ENCODE measurements at regions not wholly inside any gene's neighbourhood (a gene's known extent, or its start where the extent isn't known, plus 50 kb on each side); places are given as distances from the start of the nearest gene placed in this dataset.
A peak's percentile ranks its signal among the peaks of the same experiment; 100 is the strongest.

GRCh38 chr1:224846119-224846907, 83.2 kb upstream of the DNAH14 start:
- no peak for DNase-seq (ENCODE audit: low spot score)

GRCh38 chr1:224850446-224850845, 79.0 kb upstream of the DNAH14 start:
- DNase-seq (ENCODE audit: low spot score): no peak

GRCh38 chr1:224851210-224851847, 78.1 kb upstream of the DNAH14 start:
- DNase-seq (ENCODE audit: low spot score): peak; percentile 55

- DNase-seq (ENCODE audit: low spot score): no peak
Observed at GRCh38 chr1:224851848-224852261, 77.6 kb upstream of the DNAH14 start.

- peak; percentile 58 for DNase-seq (ENCODE audit: low spot score)
Observed at GRCh38 chr1:224852901-224853568, 76.4 kb upstream of the DNAH14 start.

GRCh38 chr1:224856973-224857372, 72.5 kb upstream of the DNAH14 start:
- no peak for DNase-seq (ENCODE audit: low spot score)

- DNase-seq (ENCODE audit: low spot score): no peak
Observed at GRCh38 chr1:224859651-224860050, 69.8 kb upstream of the DNAH14 start.

- no peak for DNase-seq (ENCODE audit: low spot score)
Observed at GRCh38 chr1:224860488-224861338, 68.8 kb upstream of the DNAH14 start.

- DNase-seq (ENCODE audit: low spot score): no peak
Observed at GRCh38 chr1:224861339-224861716, 68.1 kb upstream of the DNAH14 start.

- DNase-seq (ENCODE audit: low spot score): no peak
Observed at GRCh38 chr1:224863486-224863885, 66.0 kb upstream of the DNAH14 start.

GRCh38 chr1:224864006-224864405, 65.5 kb upstream of the DNAH14 start:
- no peak for DNase-seq (ENCODE audit: low spot score)

GRCh38 chr1:224865510-224865909, 64.0 kb upstream of the DNAH14 start:
- no peak for DNase-seq (ENCODE audit: low spot score)

GRCh38 chr1:224866940-224867339, 62.5 kb upstream of the DNAH14 start:
- DNase-seq (ENCODE audit: low spot score): no peak

GRCh38 chr1:224867715-224868114, 61.8 kb upstream of the DNAH14 start:
- DNase-seq (ENCODE audit: low spot score): peak; percentile 11

- no peak for DNase-seq (ENCODE audit: low spot score)
Observed at GRCh38 chr1:224872832-224873433, 56.5 kb upstream of the DNAH14 start.

- DNase-seq (ENCODE audit: low spot score): no peak
Observed at GRCh38 chr1:224873434-224874369, 55.8 kb upstream of the DNAH14 start.

- no peak for DNase-seq (ENCODE audit: low spot score)
Observed at GRCh38 chr1:224874775-224875174, 54.7 kb upstream of the DNAH14 start.

- DNase-seq (ENCODE audit: low spot score): no peak
Observed at GRCh38 chr1:224879162-224879803, 50.2 kb upstream of the DNAH14 start.
